H9 (cell line): ENCODE measurements at regions not wholly inside any gene's neighbourhood (a gene's known extent, or its start where the extent isn't known, plus 50 kb on each side); places are given as distances from the start of the nearest gene placed in this dataset.
A peak's percentile ranks its signal among the peaks of the same experiment; 100 is the strongest.

Experiments used
- DNase-seq: peaks from one replicate; pipeline ENCODE4 v3.0.0-alpha.2; 2017
- H2AFZ ChIP-seq: one replicate; pipeline ENCODE4 v1.6.1; 2013; ENCODE audit warnings: mild to moderate bottlenecking, low read length, control low read depth, moderate library complexity
- H2AK5ac ChIP-seq: 2 replicates; pipeline ENCODE4 v1.6.1; 2013; ENCODE audit warnings: low read length, control low read depth, mixed read lengths; ENCODE audit not compliant: insufficient read length
- H2BK120ac ChIP-seq: one replicate; pipeline ENCODE4 v1.6.1; 2013; ENCODE audit warnings: low read depth, mild to moderate bottlenecking, low read length, control low read depth, inconsistent platforms; ENCODE audit not compliant: poor library complexity, severe bottlenecking
- H2BK12ac ChIP-seq: 2 replicates; pipeline ENCODE4 v1.6.1; 2013; ENCODE audit warnings: low read length, control low read depth, mixed read lengths, low read depth; ENCODE audit not compliant: insufficient read length
- H2BK15ac ChIP-seq: 2 replicates; pipeline ENCODE4 v1.6.1; 2013; ENCODE audit warnings: low read depth, low read length, control low read depth
- H2BK20ac ChIP-seq: one replicate; pipeline ENCODE4 v1.6.1; 2013; ENCODE audit warnings: low read depth, mild to moderate bottlenecking, low read length, control low read depth, inconsistent platforms; ENCODE audit not compliant: poor library complexity, severe bottlenecking
- H2BK5ac ChIP-seq: 2 replicates; pipeline ENCODE4 v1.6.1; 2013; ENCODE audit warnings: low read length, control low read depth, mixed read lengths; ENCODE audit not compliant: insufficient read length
- H3K14ac ChIP-seq: 2 replicates; pipeline ENCODE4 v1.6.1; 2013; ENCODE audit warnings: low read length, control low read depth; ENCODE audit not compliant: insufficient read depth
- H3K18ac ChIP-seq: 2 replicates; pipeline ENCODE4 v1.6.1; 2013; ENCODE audit warnings: low read depth, mild to moderate bottlenecking, mixed read lengths, low read length, control low read depth; ENCODE audit not compliant: insufficient read length
- H3K23ac ChIP-seq: 2 replicates; pipeline ENCODE4 v1.6.1; 2013; ENCODE audit warnings: low read length, control low read depth, mixed read lengths, low read depth; ENCODE audit not compliant: insufficient read length
- H3K23me2 ChIP-seq: 2 replicates; pipeline ENCODE4 v1.6.1; 2013; ENCODE audit warnings: low read depth, mild to moderate bottlenecking, mixed read lengths, low read length, control low read depth; ENCODE audit not compliant: insufficient read length, poor library complexity, severe bottlenecking
- H3K27ac ChIP-seq: 2 replicates; pipeline ENCODE4 v1.5.1; 2013; ENCODE audit warnings: low read length, control low read depth, mixed read lengths, low read depth; ENCODE audit not compliant: insufficient read length
- H3K27me3 ChIP-seq: 2 replicates; pipeline ENCODE4 v1.6.1; 2013; ENCODE audit warnings: low read length, control low read depth, inconsistent platforms; ENCODE audit not compliant: insufficient read depth
- H3K4ac ChIP-seq: 2 replicates; pipeline ENCODE4 v1.6.1; 2013; ENCODE audit warnings: low read depth, mild to moderate bottlenecking, control low read depth, inconsistent platforms, low read length, moderate library complexity
- H3K4me1 ChIP-seq: 2 replicates; pipeline ENCODE4 v1.6.1; 2013; ENCODE audit warnings: low read length, control low read depth, inconsistent platforms; ENCODE audit not compliant: insufficient read depth
- H3K4me2 ChIP-seq: 2 replicates; pipeline ENCODE4 v1.6.1; 2013; ENCODE audit warnings: low read length, control low read depth, mixed read lengths; ENCODE audit not compliant: insufficient read length, insufficient read depth
- H3K56ac ChIP-seq: 2 replicates; pipeline ENCODE4 v1.6.1; 2013; ENCODE audit warnings: low read depth, mild to moderate bottlenecking, mixed read lengths, low read length, control low read depth; ENCODE audit not compliant: insufficient read length
- H3K79me1 ChIP-seq: 2 replicates; pipeline ENCODE4 v1.6.1; 2013; ENCODE audit warnings: low read depth, mild to moderate bottlenecking, moderate library complexity, low read length, control low read depth, inconsistent platforms; ENCODE audit not compliant: insufficient read depth, poor library complexity, severe bottlenecking
- H3K79me2 ChIP-seq: 2 replicates; pipeline ENCODE4 v1.6.1; 2013; ENCODE audit warnings: low read length, control low read depth, inconsistent platforms; ENCODE audit not compliant: insufficient read depth
- H3K9ac ChIP-seq: 2 replicates; pipeline ENCODE4 v1.6.1; 2013; ENCODE audit warnings: low read length, control low read depth, mixed read lengths; ENCODE audit not compliant: insufficient read length; ENCODE audit errors: extremely low read depth
- H3K9me3 ChIP-seq: one replicate; pipeline ENCODE4 v1.6.1; 2013; ENCODE audit warnings: low read depth, low read length, inconsistent platforms; ENCODE audit not compliant: control insufficient read depth
- H3T11ph ChIP-seq: one replicate; pipeline ENCODE4 v1.6.1; 2013; ENCODE audit warnings: mild to moderate bottlenecking, low read length, control low read depth, inconsistent platforms
- H4K20me1 ChIP-seq: one replicate; pipeline ENCODE4 v1.6.1; 2013; ENCODE audit not compliant: control insufficient read depth, insufficient read length, insufficient read depth
- H4K5ac ChIP-seq: 2 replicates; pipeline ENCODE4 v1.6.1; 2013; ENCODE audit warnings: low read depth, mild to moderate bottlenecking, mixed read lengths, low read length, control low read depth; ENCODE audit not compliant: insufficient read length
- H4K8ac ChIP-seq: replicated peaks from 2 replicates; pipeline ENCODE4 v1.6.1; 2013; ENCODE audit warnings: low read length, control low read depth, mixed read lengths, low read depth; ENCODE audit not compliant: insufficient read length
- H4K91ac ChIP-seq: 2 replicates; pipeline ENCODE4 v1.6.1; 2013; ENCODE audit warnings: low read depth, mild to moderate bottlenecking, moderate library complexity, mixed read lengths, low read length, control low read depth; ENCODE audit not compliant: insufficient read length
- H3K27ac Mint-ChIP-seq, 3 experiments: 2 replicates in 2 of 3; 3 replicates in 1 of 3; pipeline ENCODE4 v1.8.0; 2020 to 2021; ENCODE audit warnings: mixed read lengths in 3 of 3, mild to moderate bottlenecking in 1 of 3, moderate library complexity in 1 of 3
- H3K27me3 Mint-ChIP-seq: 2 replicates; pipeline ENCODE4 v1.8.0; 2021; ENCODE audit warnings: low read depth, mild to moderate bottlenecking, moderate library complexity, mixed read lengths
- H3K36me3 Mint-ChIP-seq, 3 experiments: 2 replicates in 2 of 3; 3 replicates in 1 of 3; pipeline ENCODE4 v1.8.0; 2020 to 2021; ENCODE audit warnings: low read depth in 3 of 3, mixed read lengths in 3 of 3; ENCODE audit not compliant: insufficient read depth in 1 of 3
- H3K4me1 Mint-ChIP-seq, 2 experiments: 2 replicates each; pipeline ENCODE4 v1.8.0; 2020; ENCODE audit warnings: mixed read lengths in 2 of 2
- H3K4me3 Mint-ChIP-seq, 2 experiments: 2 replicates in 1 of 2; 3 replicates in 1 of 2; pipeline ENCODE4 v1.8.0; 2020 to 2021; ENCODE audit warnings: mild to moderate bottlenecking in 2 of 2, mixed read lengths in 2 of 2, moderate library complexity in 1 of 2
- H3K9me3 Mint-ChIP-seq, 2 experiments: 2 replicates in 1 of 2; 3 replicates in 1 of 2; pipeline ENCODE4 v1.8.0; 2020; ENCODE audit warnings: mild to moderate bottlenecking in 2 of 2, mixed read lengths in 2 of 2, moderate library complexity in 1 of 2
- WGBS: extraction: QIAGEN DNeasy Blood & Tissue Kit; methylation state at CpG from one replicate; pipeline ENCODE4 v1.1.7; 2013; ENCODE audit warnings: missing lambda C conversion rate, low lambda C conversion rate, mixed read lengths; ENCODE audit not compliant: insufficient read length; ENCODE audit errors: extremely low coverage; 5-methylcytosine and 5-hydroxymethylcytosine counted together
- TF ChIP-seq, protein P1 (sequence below): fragments of 200-600 bp; sonication (generic); conservative IDR thresholded peaks from 3 replicates; pipeline ENCODE4 v1.8.0; 2021; ENCODE audit warnings: antibody characterized with exemption, mild to moderate bottlenecking

DNA sequence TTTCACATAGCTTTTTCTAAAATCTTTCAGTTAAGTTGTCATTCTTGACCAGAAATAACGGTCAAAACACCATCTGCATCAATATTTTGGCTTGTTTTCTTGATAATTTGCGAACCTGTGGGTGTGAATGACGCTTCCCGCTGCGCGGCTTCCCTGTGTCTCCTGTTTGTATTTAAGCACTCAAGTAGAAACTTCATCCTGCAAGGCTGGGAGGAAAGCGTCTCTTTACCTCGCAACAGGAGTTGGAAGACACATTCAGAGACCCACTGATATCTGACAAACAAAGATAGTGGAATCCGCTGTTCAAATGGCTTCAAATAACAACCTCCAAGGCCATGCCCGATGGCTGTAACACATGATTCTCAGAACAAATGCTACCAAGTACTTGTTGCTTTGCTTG lies 704.9 kb downstream of the DCDC2C start:
- Histone ChIP-seq H2BK5ac (no peak overlapping the region), H2BK20ac (no peak overlapping the region), H2AK5ac (no peak overlapping the region), H3K56ac (no peak overlapping the region), H3K14ac (no peak overlapping the region), H2BK120ac (no peak overlapping the region), H3K4me1 (0 out of 2 replicates have a peak, but pooled peaks cover 3% of the 10 kb centered on the region), H4K5ac (no peak overlapping the region), H3K9me3 (no peaks in the 10 kb centered on the region), H2AFZ (peak overlapping the region; percentile 23), H3K79me1 (no peaks in the 10 kb centered on the region), H3K27me3 (no peaks in the 10 kb centered on the region), H4K8ac (no peak overlapping the region), H4K91ac (no peak overlapping the region), H3K27ac (no peak overlapping the region), H3K23ac (no peak overlapping the region), H3K4ac (no peak overlapping the region), H2BK12ac (no peak overlapping the region), H3K9ac (no peak overlapping the region), H4K20me1 (no peaks in the 10 kb centered on the region), H2BK15ac (no peak overlapping the region), H3K18ac (no peak overlapping the region), H3K4me2 (no peak overlapping the region), H3T11ph (no peak overlapping the region), H3K23me2 (no peaks in the 10 kb centered on the region), H3K79me2 (no peaks in the 10 kb centered on the region)
- DNase-seq: no peak
- Mint-ChIP-seq H3K4me1 (peaks cover 0 to 2% of the 10 kb centered on the region in 2 experiments; a peak in 1 of 4 replicates), H3K27me3 (no peaks in the 10 kb centered on the region), H3K36me3 (peaks cover 0 to 13% (median 0%) of the 10 kb centered on the region in 3 experiments; a peak in 3 of 7 replicates), H3K9me3 (peaks cover 0 to 3% of the 10 kb centered on the region in 2 experiments; a peak in 3 of 5 replicates), H3K27ac (no peak overlapping the region; a peak in 1 of 7 replicates), H3K4me3 (no peak overlapping the region)
- TF ChIP-seq, protein P1, sequence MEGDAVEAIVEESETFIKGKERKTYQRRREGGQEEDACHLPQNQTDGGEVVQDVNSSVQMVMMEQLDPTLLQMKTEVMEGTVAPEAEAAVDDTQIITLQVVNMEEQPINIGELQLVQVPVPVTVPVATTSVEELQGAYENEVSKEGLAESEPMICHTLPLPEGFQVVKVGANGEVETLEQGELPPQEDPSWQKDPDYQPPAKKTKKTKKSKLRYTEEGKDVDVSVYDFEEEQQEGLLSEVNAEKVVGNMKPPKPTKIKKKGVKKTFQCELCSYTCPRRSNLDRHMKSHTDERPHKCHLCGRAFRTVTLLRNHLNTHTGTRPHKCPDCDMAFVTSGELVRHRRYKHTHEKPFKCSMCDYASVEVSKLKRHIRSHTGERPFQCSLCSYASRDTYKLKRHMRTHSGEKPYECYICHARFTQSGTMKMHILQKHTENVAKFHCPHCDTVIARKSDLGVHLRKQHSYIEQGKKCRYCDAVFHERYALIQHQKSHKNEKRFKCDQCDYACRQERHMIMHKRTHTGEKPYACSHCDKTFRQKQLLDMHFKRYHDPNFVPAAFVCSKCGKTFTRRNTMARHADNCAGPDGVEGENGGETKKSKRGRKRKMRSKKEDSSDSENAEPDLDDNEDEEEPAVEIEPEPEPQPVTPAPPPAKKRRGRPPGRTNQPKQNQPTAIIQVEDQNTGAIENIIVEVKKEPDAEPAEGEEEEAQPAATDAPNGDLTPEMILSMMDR: no peak
- WGBS: no CpG with 5 or more reads among the region's 10 CpGs
